Neuronal stem cell (in vitro differentiated cells): ENCODE measurements at regions not wholly inside any gene's neighbourhood (a gene's known extent, or its start where the extent isn't known, plus 50 kb on each side); places are given as distances from the start of the nearest gene placed in this dataset.
"Not testable (repeated sequence)": the region's sequence is repeated elsewhere in the genome, so short reads cannot be mapped to it uniquely, and the experiment has no call there.

Experiments used
- DNase-seq: peaks from one replicate; pipeline ENCODE4 v3.0.0-alpha.2; 2013; ENCODE audit warnings: low spot score
- H2AFZ ChIP-seq: one replicate; pipeline ENCODE4 v1.6.1; 2013; ENCODE audit warnings: mild to moderate bottlenecking, low read length, inconsistent platforms
- H2AK5ac ChIP-seq: 2 replicates; pipeline ENCODE4 v1.6.1; 2013; ENCODE audit warnings: low read depth, mild to moderate bottlenecking, inconsistent platforms, low read length, moderate library complexity, mixed read lengths
- H2BK120ac ChIP-seq: 2 replicates; pipeline ENCODE4 v1.6.1; 2013; ENCODE audit warnings: low read depth, mild to moderate bottlenecking, inconsistent platforms, low read length, moderate library complexity, mixed read lengths
- H2BK12ac ChIP-seq: one replicate; pipeline ENCODE4 v1.6.1; 2013; ENCODE audit warnings: low read length, inconsistent platforms
- H2BK15ac ChIP-seq: 2 replicates; pipeline ENCODE4 v1.6.1; 2013; ENCODE audit warnings: mild to moderate bottlenecking, low read length, inconsistent platforms, mixed read lengths
- H2BK5ac ChIP-seq: one replicate; pipeline ENCODE4 v1.6.1; 2013; ENCODE audit warnings: inconsistent platforms, mild to moderate bottlenecking, low read length, moderate library complexity
- H3K14ac ChIP-seq: one replicate; pipeline ENCODE4 v1.6.1; 2013; ENCODE audit warnings: low read length, inconsistent platforms
- H3K18ac ChIP-seq: 2 replicates; pipeline ENCODE4 v1.6.1; 2013; ENCODE audit warnings: low read length, inconsistent platforms
- H3K23ac ChIP-seq: 2 replicates; pipeline ENCODE4 v1.6.1; 2013; ENCODE audit warnings: low read depth, mild to moderate bottlenecking, mixed read lengths, low read length, inconsistent platforms; ENCODE audit not compliant: poor library complexity
- H3K27ac ChIP-seq: replicated peaks from 3 replicates; pipeline ENCODE4 v1.5.1; 2013; ENCODE audit warnings: low read length, inconsistent platforms
- H3K27me3 ChIP-seq, 3 experiments: 2 replicates each; pipeline ENCODE4 v1.6.1; 2013; ENCODE audit warnings: low read length in 3 of 3, mild to moderate bottlenecking in 2 of 3, inconsistent platforms in 1 of 3, low read depth in 1 of 3, mixed read lengths in 1 of 3, moderate library complexity in 1 of 3; ENCODE audit not compliant: control insufficient read depth in 3 of 3, insufficient read depth in 3 of 3
- H3K36me3 ChIP-seq, 2 donors: replicated peaks in 1 of 2; 2 replicates each; pipeline ENCODE4 v1.6.1; 2013; ENCODE audit warnings: low read length in 2 of 2; ENCODE audit not compliant: control insufficient read depth in 2 of 2, insufficient read depth in 2 of 2
- H3K4ac ChIP-seq: 2 replicates; pipeline ENCODE4 v1.6.1; 2013; ENCODE audit warnings: inconsistent platforms, mild to moderate bottlenecking, low read length, moderate library complexity
- H3K4me1 ChIP-seq, 2 donors: 1 replicate in 1 of 2; 2 replicates in 1 of 2; pipeline ENCODE4 v1.6.1; 2013; ENCODE audit warnings: low read length in 2 of 2, low read depth in 1 of 2; ENCODE audit not compliant: control insufficient read depth in 2 of 2, insufficient read depth in 1 of 2
- H3K4me2 ChIP-seq: one replicate; pipeline ENCODE4 v1.6.1; 2013; ENCODE audit warnings: mild to moderate bottlenecking, low read length, inconsistent platforms; ENCODE audit not compliant: insufficient read depth, poor library complexity, severe bottlenecking
- H3K4me3 ChIP-seq, 2 donors: 2 replicates each; pipeline ENCODE4 v1.5.1; 2013; ENCODE audit warnings: low read length in 2 of 2, mild to moderate bottlenecking in 2 of 2, inconsistent platforms in 1 of 2, moderate library complexity in 1 of 2
- H3K79me1 ChIP-seq: one replicate; pipeline ENCODE4 v1.6.1; 2013; ENCODE audit warnings: low read depth, mild to moderate bottlenecking, inconsistent platforms, low read length, moderate library complexity
- H3K9ac ChIP-seq: one replicate; pipeline ENCODE4 v1.6.1; 2013; ENCODE audit warnings: mild to moderate bottlenecking, low read depth, low read length, inconsistent platforms; ENCODE audit not compliant: poor library complexity
- H3K9me3 ChIP-seq, 2 donors: replicated peaks in 1 of 2; 2 replicates each; pipeline versions ENCODE3 to v1.6.1; 2013; ENCODE audit warnings: low read length in 2 of 2, mild to moderate bottlenecking in 2 of 2, inconsistent platforms in 1 of 2, low read depth in 1 of 2, mixed read lengths in 1 of 2, moderate library complexity in 1 of 2; ENCODE audit not compliant: control insufficient read depth in 2 of 2, insufficient read depth in 1 of 2
- H4K8ac ChIP-seq: one replicate; pipeline ENCODE4 v1.6.1; 2013; ENCODE audit warnings: low read depth, mild to moderate bottlenecking, inconsistent platforms, low read length, moderate library complexity
- H4K91ac ChIP-seq: one replicate; pipeline ENCODE4 v1.6.1; 2013; ENCODE audit warnings: low read length, low read depth, mild to moderate bottlenecking, inconsistent platforms; ENCODE audit not compliant: poor library complexity
- WGBS, 2 donors: extraction: QIAGEN DNeasy Blood & Tissue Kit; methylation state at CpG; one replicate each; pipeline ENCODE4 v1.1.7; 2013; ENCODE audit warnings: missing lambda C conversion rate in 2 of 2, mixed read lengths in 1 of 2; ENCODE audit not compliant: insufficient read length in 2 of 2, insufficient replicate concordance in 1 of 2; ENCODE audit errors: extremely low coverage in 2 of 2; 5-methylcytosine and 5-hydroxymethylcytosine counted together

DNA sequence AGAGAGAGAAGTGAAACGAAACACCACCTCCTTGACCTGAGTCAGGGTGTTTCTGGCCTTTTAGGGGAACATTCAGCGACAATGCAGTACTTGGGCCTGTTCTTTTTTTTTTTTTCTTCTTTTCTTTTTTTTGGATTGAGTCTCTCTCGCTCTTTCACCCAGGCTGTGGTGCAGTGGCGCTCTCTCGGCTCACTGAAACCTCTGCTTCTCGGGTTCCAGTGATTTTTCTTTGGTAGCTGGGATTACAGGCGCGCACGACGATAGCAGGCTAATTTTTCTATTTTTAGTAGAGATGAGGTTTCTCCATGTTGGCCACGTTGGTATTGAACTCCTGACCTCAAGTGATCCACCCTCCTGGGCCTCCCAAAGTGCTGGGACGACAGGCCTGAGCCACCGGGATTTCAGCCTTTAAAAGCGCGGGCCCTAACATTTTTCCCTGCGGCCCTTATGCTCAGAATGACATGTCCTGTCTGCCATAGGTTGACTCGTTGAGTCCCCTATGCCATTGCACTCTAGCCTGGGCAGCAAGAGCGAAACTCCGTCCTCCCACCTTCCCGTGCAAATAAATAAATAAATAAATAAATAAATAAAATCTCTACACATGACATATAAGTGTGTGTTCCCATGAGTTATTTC is 3913.1 kb upstream of the OR11H1 start:
- not testable (repeated sequence) for H2BK12ac ChIP-seq, H3K14ac ChIP-seq, H3K4me2 ChIP-seq, DNase-seq, H2BK5ac ChIP-seq, H4K91ac ChIP-seq, H4K8ac ChIP-seq, H3K4me1 ChIP-seq, H3K23ac ChIP-seq, H3K27ac ChIP-seq, H2BK120ac ChIP-seq, H2AFZ ChIP-seq, H2AK5ac ChIP-seq, H2BK15ac ChIP-seq, H3K18ac ChIP-seq, H3K79me1 ChIP-seq, H3K36me3 ChIP-seq, H3K4me3 ChIP-seq, H3K4ac ChIP-seq, H3K9ac ChIP-seq, H3K27me3 ChIP-seq
- peaks cover 0 to 17% of the 10 kb centered on the region in 2 donors for H3K9me3 ChIP-seq
- WGBS, 2 donors = no CpG with 5 or more reads among the region's 20 CpGs

DNA sequence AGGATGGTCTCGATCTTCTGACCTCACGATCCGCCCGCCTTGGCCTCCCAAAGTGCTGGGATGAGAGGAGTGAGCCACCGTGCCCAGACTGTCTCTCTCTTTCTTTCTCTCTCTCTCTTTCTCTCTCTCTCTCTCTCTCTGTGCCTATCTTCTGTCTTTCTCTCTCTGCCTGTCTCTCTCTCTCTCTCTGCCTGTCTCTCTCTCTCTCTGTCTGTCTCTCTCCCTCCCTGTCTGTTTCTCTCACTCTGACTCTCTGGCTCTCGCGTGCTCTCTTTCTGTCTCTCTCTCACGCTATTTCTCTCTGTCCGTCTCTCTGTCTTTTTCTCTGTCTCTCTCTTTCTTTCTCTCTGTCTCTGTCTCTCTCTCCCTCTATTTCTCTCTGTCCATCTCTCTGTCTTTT is 3911.2 kb upstream of the OR11H1 start:
- Histone ChIP-seq H3K9ac (no peak overlapping the region), H2AFZ (no peak overlapping the region), H3K4me1 (no peaks in the 10 kb centered on the region), H3K27ac (no peak overlapping the region), H3K9me3 (peaks cover 0 to 22% of the 10 kb centered on the region in 2 donors), H3K36me3 (no peaks in the 10 kb centered on the region), H2BK15ac (no peak overlapping the region), H3K4me2 (no peak overlapping the region), H3K23ac (no peak overlapping the region), H3K14ac (no peak overlapping the region), H3K4me3 (no peak overlapping the region), H3K18ac (no peak overlapping the region), H3K4ac (no peak overlapping the region), H2BK5ac (no peak overlapping the region), H2BK120ac (no peak overlapping the region), H4K91ac (no peak overlapping the region), H3K27me3 (no peaks in the 10 kb centered on the region), H2BK12ac (no peak overlapping the region), H3K79me1 (no peaks in the 10 kb centered on the region), H4K8ac (no peak overlapping the region), H2AK5ac (no peak overlapping the region)
- WGBS, 2 donors = no CpG with 5 or more reads among the region's 9 CpGs
- peak; percentile 18 for DNase-seq

DNA sequence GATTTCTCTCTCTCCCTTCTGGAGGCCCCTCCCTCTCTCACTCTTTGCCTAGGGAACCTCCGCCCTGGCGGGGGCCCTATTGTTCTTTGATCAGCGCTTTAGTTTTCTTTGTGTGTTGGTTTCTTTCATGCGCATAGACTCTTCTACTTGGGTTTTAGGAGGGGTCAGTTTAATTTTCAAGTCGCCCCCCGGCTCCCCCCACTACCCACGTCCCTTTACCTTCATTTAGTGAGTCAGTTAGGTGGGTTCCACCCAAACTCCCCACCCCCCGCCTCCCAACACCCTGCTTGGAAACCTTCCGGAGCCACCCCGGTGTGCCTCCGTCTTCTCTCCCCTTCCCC is 3909.7 kb upstream of the OR11H1 start:
- H2BK120ac ChIP-seq, H2BK12ac ChIP-seq, H3K18ac ChIP-seq, H2AFZ ChIP-seq, H3K27me3 ChIP-seq, H2BK5ac ChIP-seq, H3K4ac ChIP-seq, H3K14ac ChIP-seq, H2BK15ac ChIP-seq, H3K4me3 ChIP-seq, H3K9ac ChIP-seq, H3K4me1 ChIP-seq, H3K36me3 ChIP-seq, DNase-seq, H3K23ac ChIP-seq, H3K79me1 ChIP-seq, H4K91ac ChIP-seq, H4K8ac ChIP-seq, H3K27ac ChIP-seq, H3K4me2 ChIP-seq, H2AK5ac ChIP-seq: not testable (repeated sequence)
- no CpG with 5 or more reads among the region's 11 CpGs for WGBS, 2 donors
- peaks cover 0 to 17% of the 10 kb centered on the region in 2 donors for H3K9me3 ChIP-seq

DNA sequence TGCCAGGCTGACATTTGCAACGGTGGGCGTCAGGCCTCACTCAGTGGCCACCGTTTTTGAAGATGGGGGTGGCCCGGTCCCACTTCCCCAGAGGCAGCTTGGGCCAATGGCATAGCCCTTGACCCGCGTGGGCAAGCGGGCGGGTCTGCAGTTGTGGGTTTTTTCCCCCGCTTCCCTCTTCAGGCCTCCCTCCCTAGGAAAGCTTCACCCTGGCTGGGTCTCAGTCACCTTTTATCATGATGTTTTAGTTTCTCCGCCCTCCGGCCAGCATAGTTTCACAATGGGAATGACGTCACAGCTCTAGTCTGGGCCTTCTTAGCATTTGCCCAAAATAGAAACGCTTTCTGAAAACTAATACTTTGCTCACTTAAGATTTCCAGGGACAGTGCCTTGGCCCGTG is 3909.3 kb upstream of the OR11H1 start:
- not testable (repeated sequence) for H2AFZ ChIP-seq

More for the DNA sequence above, 3909.3 kb upstream of the OR11H1 start:
- H3K27me3 ChIP-seq, H3K4me2 ChIP-seq, H3K18ac ChIP-seq, H2BK12ac ChIP-seq, H2BK5ac ChIP-seq, H2BK15ac ChIP-seq, DNase-seq, H3K4me1 ChIP-seq, H4K8ac ChIP-seq, H3K23ac ChIP-seq, H3K4me3 ChIP-seq, H4K91ac ChIP-seq, H3K36me3 ChIP-seq, H3K4ac ChIP-seq, H3K14ac ChIP-seq, H2BK120ac ChIP-seq, H3K27ac ChIP-seq, H3K9ac ChIP-seq, H2AK5ac ChIP-seq, H3K79me1 ChIP-seq: not testable (repeated sequence)
- WGBS, 2 donors = no CpG with 5 or more reads among the region's 14 CpGs
- peaks cover 0 to 17% of the 10 kb centered on the region in 2 donors for H3K9me3 ChIP-seq
